ENCODE measurements at regions not wholly inside any gene's neighbourhood (a gene's known extent, or its start where the extent isn't known, plus 50 kb on each side); places are given as distances from the start of the nearest gene placed in this dataset.

GRCh38 chr5:123721675-123722276, 209.8 kb downstream of the CSNK1G3 start:
- 85 to 90% (median 86%) methylated on average over 4 of the region's 4 CpGs for WGBS, 5 donors
- H3K4me1 ChIP-seq = no peaks in the 10 kb centered on the region
- H3K36me3 ChIP-seq = no peaks in the 10 kb centered on the region
- H3K27me3 ChIP-seq = no peaks in the 10 kb centered on the region
- TF ChIP-seq POLR2A (IDR thresholded peaks at IDR 0.05) (no peak), EP300 (IDR thresholded peaks at IDR 0.05) (no peak), POLR2AphosphoS5 (IDR thresholded peaks at IDR 0.05) (no peak), CTCF (IDR thresholded peaks at IDR 0.05) (no peak)
- DNase-seq = no peak
- peaks cover 0 to 6% (median 2%) of the 10 kb centered on the region in 4 donors for H3K9me3 ChIP-seq
- no peak overlapping the region for H3K4me3 ChIP-seq
- no peak overlapping the region for H3K27ac ChIP-seq
- intact Hi-C loops (cut with DNase I; ENCODE audit: low total_unique reads) = no loop called here

- intact Hi-C loops (cut with DNase I; ENCODE audit: low total_unique reads) = no loop called here
- no peaks in the 10 kb centered on the region for H3K36me3 ChIP-seq
- DNase-seq = no peak
- H3K4me3 ChIP-seq = no peak overlapping the region
- no peak overlapping the region for H3K27ac ChIP-seq
- WGBS, 5 donors = 89 to 93% (median 91%) methylated on average over 5 of the region's 5 CpGs
- TF ChIP-seq EP300 (IDR thresholded peaks at IDR 0.05) (no peak), POLR2AphosphoS5 (IDR thresholded peaks at IDR 0.05) (no peak), POLR2A (IDR thresholded peaks at IDR 0.05) (no peak), CTCF (IDR thresholded peaks at IDR 0.05) (no peak)
- no peaks in the 10 kb centered on the region for H3K4me1 ChIP-seq
- H3K27me3 ChIP-seq = no peaks in the 10 kb centered on the region
- H3K9me3 ChIP-seq = peaks cover 0 to 6% (median 2%) of the 10 kb centered on the region in 4 donors
These were observed 209.0 kb downstream of the CSNK1G3 start for GRCh38 chr5:123720955-123721354.

- Histone ChIP-seq H3K27me3 (no peaks in the 10 kb centered on the region), H3K9me3 (peaks cover 0 to under 1% (median 0%) of the 10 kb centered on the region in 4 donors), H3K36me3 (no peaks in the 10 kb centered on the region), H3K27ac (no peak overlapping the region), H3K4me1 (no peaks in the 10 kb centered on the region), H3K4me3 (no peak overlapping the region)
- intact Hi-C loops (cut with DNase I; ENCODE audit: low total_unique reads) = no loop called here
- TF ChIP-seq CTCF (IDR thresholded peaks at IDR 0.05) (no peak), EP300 (IDR thresholded peaks at IDR 0.05) (no peak), POLR2A (IDR thresholded peaks at IDR 0.05) (no peak), POLR2AphosphoS5 (IDR thresholded peaks at IDR 0.05) (no peak)
- no peak for DNase-seq
These were observed 208.4 kb downstream of the CSNK1G3 start for GRCh38 chr5:123720339-123720738.

- DNase-seq = no peak
- Histone ChIP-seq H3K27me3 (no peaks in the 10 kb centered on the region), H3K9me3 (no peaks in the 10 kb centered on the region), H3K4me1 (no peaks in the 10 kb centered on the region), H3K27ac (no peak overlapping the region), H3K4me3 (no peak overlapping the region), H3K36me3 (no peaks in the 10 kb centered on the region)
- 91 to 100% (median 95%) methylated on average over 3 of the region's 3 CpGs for WGBS, 5 donors
- TF ChIP-seq EP300 (IDR thresholded peaks at IDR 0.05) (no peak), CTCF (IDR thresholded peaks at IDR 0.05) (no peak), POLR2AphosphoS5 (IDR thresholded peaks at IDR 0.05) (no peak), POLR2A (IDR thresholded peaks at IDR 0.05) (no peak)
- intact Hi-C loops (cut with DNase I; ENCODE audit: low total_unique reads) = no loop called here
These were observed 207.0 kb downstream of the CSNK1G3 start for GRCh38 chr5:123719004-123719403.

All from stomach (tissue), 8 donors.